Sigmoid colon (tissue), 4 donors: ENCODE measurements at regions not wholly inside any gene's neighbourhood (a gene's known extent, or its start where the extent isn't known, plus 50 kb on each side); places are given as distances from the start of the nearest gene placed in this dataset.

ENCODE experiments used
- EP300 ChIP-seq, 4 donors: sonication (generic); formaldehyde crosslinking; IDR thresholded peaks; one replicate each; pipeline ENCODE4 v1.6.1; 2017; ENCODE audit warnings: antibody characterized with exemption in 4 of 4
- TF ChIP-seq, protein P1 (sequence below), 4 experiments: fragments of 450-650 bp in 3 of 4; fragments of 200-600 bp in 1 of 4; IDR thresholded peaks; one replicate each; pipeline ENCODE4 v1.5.1; 2016 to 2019; ENCODE audit warnings: antibody characterized with exemption in 4 of 4, mild to moderate bottlenecking in 3 of 4, moderate library complexity in 2 of 4

DNA sequence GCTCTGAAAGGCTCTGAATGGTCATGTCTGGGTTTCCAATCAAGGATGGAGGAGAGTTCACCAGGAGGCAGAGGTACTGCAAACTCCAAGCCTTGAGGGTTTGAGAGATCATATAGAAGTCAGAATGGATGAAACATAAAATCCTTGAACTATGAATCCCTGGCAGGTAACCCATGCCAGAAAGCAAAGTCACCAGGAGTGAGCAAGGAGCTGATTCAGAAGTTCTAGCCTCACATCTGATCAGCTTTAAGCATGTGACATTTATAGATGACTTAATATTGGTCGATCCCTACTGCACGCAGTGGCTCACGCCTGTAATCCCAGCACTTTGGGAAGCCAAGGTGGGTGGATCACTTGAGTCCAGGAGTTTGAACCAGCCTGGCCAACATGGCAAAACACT, 126.1 kb upstream of the MED13L start:
- TF ChIP-seq, protein P1, sequence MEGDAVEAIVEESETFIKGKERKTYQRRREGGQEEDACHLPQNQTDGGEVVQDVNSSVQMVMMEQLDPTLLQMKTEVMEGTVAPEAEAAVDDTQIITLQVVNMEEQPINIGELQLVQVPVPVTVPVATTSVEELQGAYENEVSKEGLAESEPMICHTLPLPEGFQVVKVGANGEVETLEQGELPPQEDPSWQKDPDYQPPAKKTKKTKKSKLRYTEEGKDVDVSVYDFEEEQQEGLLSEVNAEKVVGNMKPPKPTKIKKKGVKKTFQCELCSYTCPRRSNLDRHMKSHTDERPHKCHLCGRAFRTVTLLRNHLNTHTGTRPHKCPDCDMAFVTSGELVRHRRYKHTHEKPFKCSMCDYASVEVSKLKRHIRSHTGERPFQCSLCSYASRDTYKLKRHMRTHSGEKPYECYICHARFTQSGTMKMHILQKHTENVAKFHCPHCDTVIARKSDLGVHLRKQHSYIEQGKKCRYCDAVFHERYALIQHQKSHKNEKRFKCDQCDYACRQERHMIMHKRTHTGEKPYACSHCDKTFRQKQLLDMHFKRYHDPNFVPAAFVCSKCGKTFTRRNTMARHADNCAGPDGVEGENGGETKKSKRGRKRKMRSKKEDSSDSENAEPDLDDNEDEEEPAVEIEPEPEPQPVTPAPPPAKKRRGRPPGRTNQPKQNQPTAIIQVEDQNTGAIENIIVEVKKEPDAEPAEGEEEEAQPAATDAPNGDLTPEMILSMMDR (IDR thresholded peaks at IDR 0.05), result no peak
- TF ChIP-seq EP300 (IDR thresholded peaks at IDR 0.05), result no peak
